ENCODE measurements at regions not wholly inside any gene's neighbourhood (a gene's known extent, or its start where the extent isn't known, plus 50 kb on each side); places are given as distances from the start of the nearest gene placed in this dataset.

GRCh38 chrX:37075892-37076595 is 67.9 kb downstream of the FAM47C start:
- ChIA-PET CTCF (no interaction called here), POLR2A (ENCODE audit: unreplicated experiment) (no interaction called here)
- no peak overlapping the region for H2AFZ ChIP-seq (ENCODE audit: low read length)
- no peak overlapping the region for H3K9ac ChIP-seq (ENCODE audit: low read length)
- H3K27ac ChIP-seq (ENCODE audit: low read length) = no peak overlapping the region
- intact Hi-C loops (cut with micrococcal nuclease) = no loop called here
- H3K9me2 ChIP-seq (replicated peaks; ENCODE audit: low read length) = no peaks in the 10 kb centered on the region
- H3K4me1 ChIP-seq (ENCODE audit: insufficient read depth, low read length) = no peaks in the 10 kb centered on the region
- TF ChIP-seq EZH2phosphoT487 (IDR thresholded peaks at IDR 0.05; ENCODE audit: borderline replicate concordance, low read length) (no peak), CTCF (conservative IDR thresholded peaks at IDR 0.05; ENCODE audit: low read depth, low read length) (no peak), EZH2 (IDR thresholded peaks at IDR 0.05; ENCODE audit: low read length, unreplicated experiment) (no peak)
- no peak overlapping the region for H3K4me3 ChIP-seq (ENCODE audit: low read length)
- no peaks in the 10 kb centered on the region for H3K27me3 ChIP-seq (ENCODE audit: low read length)
- no peaks in the 10 kb centered on the region for H4K20me1 ChIP-seq (ENCODE audit: low read length)
- BruUV-seq (replicated peaks) = no TSS peak
- no peak overlapping the region for H3K4me2 ChIP-seq (ENCODE audit: low read length)
- H3K36me3 ChIP-seq (ENCODE audit: low read depth, low read length) = no peaks in the 10 kb centered on the region
- no peaks in the 10 kb centered on the region for H3K9me3 ChIP-seq (ENCODE audit: low read length)
- ATAC-seq (no peak), DNase-seq (no peak)
- no peaks in the 10 kb centered on the region for H3F3A ChIP-seq (ENCODE audit: low read length, unreplicated experiment)
- no peaks in the 10 kb centered on the region for H3K79me2 ChIP-seq (ENCODE audit: low read length)

GRCh38 chrX:37076983-37077382 is 68.8 kb downstream of the FAM47C start:
- Histone ChIP-seq H3K4me2 (ENCODE audit: low read length) (no peak overlapping the region), H3K9me3 (ENCODE audit: low read length) (no peaks in the 10 kb centered on the region), H3K27me3 (ENCODE audit: low read length) (no peaks in the 10 kb centered on the region), H3K79me2 (ENCODE audit: low read length) (no peaks in the 10 kb centered on the region), H3K27ac (ENCODE audit: low read length) (no peak overlapping the region), H3K4me1 (ENCODE audit: insufficient read depth, low read length) (no peaks in the 10 kb centered on the region), H3K9ac (ENCODE audit: low read length) (no peak overlapping the region), H2AFZ (ENCODE audit: low read length) (no peak overlapping the region), H3K36me3 (ENCODE audit: low read depth, low read length) (no peaks in the 10 kb centered on the region), H3K9me2 (replicated peaks; ENCODE audit: low read length) (no peaks in the 10 kb centered on the region), H3F3A (ENCODE audit: low read length, unreplicated experiment) (no peaks in the 10 kb centered on the region), H4K20me1 (ENCODE audit: low read length) (no peaks in the 10 kb centered on the region), H3K4me3 (ENCODE audit: low read length) (no peak overlapping the region)
- ATAC-seq = no peak
- POLR2A ChIA-PET (ENCODE audit: unreplicated experiment) = no interaction called here
- BruUV-seq (replicated peaks) = no TSS peak
- intact Hi-C loops (cut with micrococcal nuclease) = no loop called here
- TF ChIP-seq EZH2phosphoT487 (IDR thresholded peaks at IDR 0.05; ENCODE audit: borderline replicate concordance, low read length) (no peak), EZH2 (IDR thresholded peaks at IDR 0.05; ENCODE audit: low read length, unreplicated experiment) (no peak)
- CTCF ChIA-PET = no interaction called here
- no peak for DNase-seq

- no TSS peak for BruUV-seq (replicated peaks)
- intact Hi-C loops (cut with micrococcal nuclease) = no loop called here
- H3K9me2 ChIP-seq (replicated peaks; ENCODE audit: low read length) = no peaks in the 10 kb centered on the region
- H3K27ac ChIP-seq (ENCODE audit: low read length) = no peak overlapping the region
- no peak for DNase-seq
- H4K20me1 ChIP-seq (ENCODE audit: low read length) = no peaks in the 10 kb centered on the region
- H3K27me3 ChIP-seq (ENCODE audit: low read length) = no peaks in the 10 kb centered on the region
- H3K4me3 ChIP-seq (ENCODE audit: low read length) = no peak overlapping the region
- no peak for ATAC-seq
- H2AFZ ChIP-seq (ENCODE audit: low read length) = no peak overlapping the region
- ChIA-PET CTCF (no interaction called here), POLR2A (ENCODE audit: unreplicated experiment) (no interaction called here)
- no peaks in the 10 kb centered on the region for H3K4me1 ChIP-seq (ENCODE audit: insufficient read depth, low read length)
- TF ChIP-seq EZH2 (IDR thresholded peaks at IDR 0.05; ENCODE audit: low read length, unreplicated experiment) (no peak), EZH2phosphoT487 (IDR thresholded peaks at IDR 0.05; ENCODE audit: borderline replicate concordance, low read length) (no peak), CTCF (conservative IDR thresholded peaks at IDR 0.05; ENCODE audit: low read depth, low read length) (no peak)
- H3K36me3 ChIP-seq (ENCODE audit: low read depth, low read length) = no peaks in the 10 kb centered on the region
- no peak overlapping the region for H3K4me2 ChIP-seq (ENCODE audit: low read length)
- H3F3A ChIP-seq (ENCODE audit: low read length, unreplicated experiment) = no peaks in the 10 kb centered on the region
- no peaks in the 10 kb centered on the region for H3K9me3 ChIP-seq (ENCODE audit: low read length)
- H3K9ac ChIP-seq (ENCODE audit: low read length) = no peak overlapping the region
- no peaks in the 10 kb centered on the region for H3K79me2 ChIP-seq (ENCODE audit: low read length)
These were observed 69.7 kb downstream of the FAM47C start for GRCh38 chrX:37077646-37078433.

All from PC-3 (cell line).